ENCODE measurements at regions not wholly inside any gene's neighbourhood (a gene's known extent, or its start where the extent isn't known, plus 50 kb on each side); places are given as distances from the start of the nearest gene placed in this dataset.

GRCh38 chr11:130715085-130715876 is 201.0 kb downstream of the SNX19 start:
- Histone ChIP-seq H3K4me3 (no peak overlapping the region), H3K36me3 (no peaks in the 10 kb centered on the region), H3K27me3 (replicated peaks in 1 of 7) (no peaks in the 10 kb centered on the region), H3K27ac (no peak overlapping the region), H3K4me1 (no peaks in the 10 kb centered on the region), H3K9me3 (no peaks in the 10 kb centered on the region)
- intact Hi-C loops (cut with DNase I; ENCODE audit: low total_unique reads) = no loop called here
- TF ChIP-seq POLR2AphosphoS5 (IDR thresholded peaks at IDR 0.05) = no peak
- no peak for TF ChIP-seq POLR2A (IDR thresholded peaks at IDR 0.05)
- no peak for TF ChIP-seq CTCF (IDR thresholded peaks at IDR 0.05 in 8 of 11, conservative IDR thresholded peaks at IDR 0.05 in 3 of 11)
- DNase-seq = no peak
- 55 to 70% (median 63%) methylated on average over 4 of the region's 4 CpGs for WGBS, 5 donors

DNA sequence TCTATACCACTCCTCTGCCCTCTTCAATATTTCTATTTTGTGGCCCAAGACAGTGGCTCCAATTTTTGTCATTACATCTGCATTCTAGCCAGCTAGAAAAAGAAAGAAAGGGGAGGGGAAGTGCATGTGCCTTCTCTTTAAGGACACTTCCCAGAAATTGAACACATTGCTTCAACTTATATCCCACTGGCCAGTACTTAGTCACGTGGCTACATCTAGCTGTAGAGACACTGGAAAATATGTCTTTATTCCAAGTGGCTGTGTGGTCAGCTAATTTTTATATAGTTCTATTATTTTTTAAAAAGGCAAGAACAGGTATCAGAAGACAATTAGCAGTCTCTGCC is 200.4 kb downstream of the SNX19 start:
- H3K36me3 ChIP-seq = no peaks in the 10 kb centered on the region
- H3K9me3 ChIP-seq = no peaks in the 10 kb centered on the region
- no peak for DNase-seq
- TF ChIP-seq POLR2A (IDR thresholded peaks at IDR 0.05) (no peak), POLR2AphosphoS5 (IDR thresholded peaks at IDR 0.05) (no peak), CTCF (IDR thresholded peaks at IDR 0.05 in 8 of 11, conservative IDR thresholded peaks at IDR 0.05 in 3 of 11) (no peak)
- 30 to 61% (median 45%) methylated on average over 1 of the region's 1 CpG for WGBS, 5 donors
- no peaks in the 10 kb centered on the region for H3K4me1 ChIP-seq
- intact Hi-C loops (cut with DNase I; ENCODE audit: low total_unique reads) = no loop called here
- no peak overlapping the region for H3K4me3 ChIP-seq
- no peak overlapping the region for H3K27ac ChIP-seq
- H3K27me3 ChIP-seq (replicated peaks in 1 of 7) = no peaks in the 10 kb centered on the region

DNA sequence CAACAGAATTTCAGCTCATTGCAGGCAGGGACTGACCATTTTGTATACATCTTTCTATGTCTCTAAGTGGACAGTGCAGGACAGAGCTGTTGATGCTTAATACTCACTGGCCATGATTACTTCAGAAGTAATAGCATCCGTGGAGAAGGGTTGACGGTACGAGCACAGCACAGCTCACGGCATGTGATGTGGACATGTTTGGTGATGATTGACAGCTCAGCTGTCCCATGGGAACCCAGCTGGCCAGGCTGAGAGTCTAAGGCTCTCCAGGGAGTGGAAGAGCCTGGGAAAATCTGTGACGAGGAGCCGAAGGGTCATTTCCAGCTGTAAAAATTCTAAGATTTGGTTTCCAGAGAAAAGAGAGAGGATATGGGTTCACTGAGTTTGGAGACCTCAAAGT is 198.2 kb downstream of the SNX19 start:
- TF ChIP-seq POLR2AphosphoS5 (IDR thresholded peaks at IDR 0.05) = no peak
- no peak for TF ChIP-seq CTCF (IDR thresholded peaks at IDR 0.05 in 8 of 11, conservative IDR thresholded peaks at IDR 0.05 in 3 of 11)
- no peak for TF ChIP-seq POLR2A (IDR thresholded peaks at IDR 0.05)
- WGBS, 5 donors = 77 to 87% (median 85%) methylated on average over 6 of the region's 6 CpGs
- intact Hi-C loops (cut with DNase I; ENCODE audit: low total_unique reads) = no loop called here
- no peaks in the 10 kb centered on the region for H3K36me3 ChIP-seq
- H3K4me3 ChIP-seq = no peak overlapping the region
- no peak overlapping the region for H3K27ac ChIP-seq
- H3K9me3 ChIP-seq = no peaks in the 10 kb centered on the region
- H3K27me3 ChIP-seq (replicated peaks in 1 of 7) = peaks cover 0 to 6% (median 0%) of the 10 kb centered on the region in 7 donors
- H3K4me1 ChIP-seq = no peaks in the 10 kb centered on the region
- no peak for DNase-seq

DNA sequence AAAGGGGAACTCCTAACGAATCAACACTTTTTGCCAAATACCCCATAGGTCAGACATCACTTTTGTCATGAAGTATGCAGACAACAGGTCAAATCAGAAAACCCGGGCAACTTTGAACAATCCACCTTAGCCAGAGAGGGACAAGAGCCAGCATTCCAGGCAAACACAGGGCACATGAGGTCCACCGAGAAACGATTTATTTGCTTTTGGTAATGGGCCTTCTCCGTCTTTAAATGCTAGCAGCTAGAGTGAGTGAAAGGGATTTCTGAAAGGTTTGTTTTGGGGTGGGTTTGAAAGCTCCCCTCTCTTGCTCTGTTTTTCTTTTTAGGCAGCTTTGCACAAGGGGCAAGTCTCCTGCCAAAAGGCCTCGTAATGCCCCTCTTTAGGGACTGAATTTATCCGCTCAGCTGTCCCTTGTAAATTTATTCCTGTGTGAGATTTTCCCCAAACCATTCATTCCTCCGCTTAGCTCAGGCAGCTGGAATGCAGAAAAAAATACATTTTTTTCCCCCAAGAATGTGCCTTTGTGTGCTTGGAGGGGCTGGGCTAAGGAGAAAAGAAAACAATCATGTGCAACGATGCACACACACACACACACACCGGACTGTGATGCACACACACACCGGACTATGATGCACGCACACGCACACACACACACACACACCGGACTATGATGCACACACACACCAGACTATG is 196.9 kb downstream of the SNX19 start:
- Histone ChIP-seq H3K27ac (no peak overlapping the region), H3K36me3 (no peaks in the 10 kb centered on the region), H3K27me3 (replicated peaks in 1 of 7) (peaks cover 0 to 18% (median 0%) of the 10 kb centered on the region in 7 donors), H3K9me3 (no peaks in the 10 kb centered on the region), H3K4me3 (no peak overlapping the region), H3K4me1 (no peaks in the 10 kb centered on the region)
- intact Hi-C loops (cut with DNase I; ENCODE audit: low total_unique reads) = no loop called here
- no peak for TF ChIP-seq POLR2AphosphoS5 (IDR thresholded peaks at IDR 0.05)
- no peak for TF ChIP-seq POLR2A (IDR thresholded peaks at IDR 0.05)
- no peak for TF ChIP-seq CTCF (IDR thresholded peaks at IDR 0.05 in 8 of 11, conservative IDR thresholded peaks at IDR 0.05 in 3 of 11)
- DNase-seq = no peak
- 80 to 90% (median 85%) methylated on average over 14 of the region's 14 CpGs for WGBS, 5 donors

Data from spleen (tissue), 11 donors.